ENCODE measurements at regions not wholly inside any gene's neighbourhood (a gene's known extent, or its start where the extent isn't known, plus 50 kb on each side); places are given as distances from the start of the nearest gene placed in this dataset.

DNA sequence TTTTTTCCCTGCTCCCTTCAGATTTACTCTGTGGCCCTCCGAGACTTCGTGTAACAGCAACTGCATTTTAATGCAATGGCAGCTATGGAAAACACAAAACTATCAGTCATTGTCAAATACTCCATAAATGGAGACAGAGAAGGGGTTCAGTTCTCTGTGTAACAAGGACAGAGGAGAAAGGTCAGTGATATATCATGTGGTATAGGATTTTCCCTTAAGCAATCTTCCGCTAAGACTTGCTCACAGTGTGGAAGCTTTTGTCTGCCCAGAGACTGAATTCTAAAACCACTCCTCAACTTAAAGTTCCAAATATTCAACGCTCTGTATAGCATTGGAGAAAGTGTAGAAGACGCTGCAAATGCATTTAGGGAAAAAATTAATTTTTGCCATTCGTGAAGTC is 111.3 kb upstream of the EDNRB start:
- DNase-seq (ENCODE audit: extremely low read depth in 1 of 2, low read depth in 1 of 2), result no peak

- no peak for DNase-seq (ENCODE audit: extremely low read depth in 1 of 2, low read depth in 1 of 2)
These were observed 110.3 kb upstream of the EDNRB start for GRCh38 chr13:78028960-78029359.

- no peak for DNase-seq (ENCODE audit: extremely low read depth in 1 of 2, low read depth in 1 of 2)
These were observed 106.4 kb upstream of the EDNRB start for GRCh38 chr13:78024996-78025395.

DNA sequence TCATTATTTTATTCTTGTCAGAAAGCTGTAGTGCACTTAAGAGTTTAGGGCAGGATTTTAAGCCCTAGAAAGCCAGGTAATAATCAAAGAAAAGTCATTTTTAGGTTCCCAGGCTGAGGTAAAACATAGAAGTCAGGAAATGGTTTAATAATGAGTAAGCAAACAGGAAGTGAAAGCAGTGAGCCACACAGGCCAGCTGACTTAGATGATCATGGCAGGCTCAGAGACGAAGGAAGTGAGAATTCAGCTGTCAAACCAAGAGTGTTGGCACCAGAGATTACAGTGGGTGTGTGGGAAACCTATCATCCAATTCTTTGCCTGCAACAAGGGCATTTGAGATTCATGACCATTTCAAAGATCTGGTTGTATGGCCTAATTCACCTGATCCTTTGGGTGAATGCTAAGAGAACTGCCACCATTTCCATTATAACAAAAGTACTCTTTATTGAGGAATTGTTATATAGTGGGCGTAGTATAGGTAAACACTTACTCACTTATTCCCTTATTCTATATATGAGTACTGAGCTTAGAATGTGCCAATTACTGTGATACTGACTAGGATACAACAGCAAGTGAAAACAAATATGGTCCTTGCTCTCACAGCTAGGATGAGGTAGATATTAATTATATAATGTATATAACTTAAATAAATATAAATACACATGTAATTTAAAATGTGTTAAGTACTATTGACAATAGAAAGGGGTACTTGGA is 103.7 kb upstream of the EDNRB start:
- DNase-seq (ENCODE audit: extremely low read depth in 1 of 2, low read depth in 1 of 2), result peak in 1 of 2 donors; percentile 2

- no peak for DNase-seq (ENCODE audit: extremely low read depth in 1 of 2, low read depth in 1 of 2)
These were observed 102.2 kb upstream of the EDNRB start for GRCh38 chr13:78020861-78021260.

DNA sequence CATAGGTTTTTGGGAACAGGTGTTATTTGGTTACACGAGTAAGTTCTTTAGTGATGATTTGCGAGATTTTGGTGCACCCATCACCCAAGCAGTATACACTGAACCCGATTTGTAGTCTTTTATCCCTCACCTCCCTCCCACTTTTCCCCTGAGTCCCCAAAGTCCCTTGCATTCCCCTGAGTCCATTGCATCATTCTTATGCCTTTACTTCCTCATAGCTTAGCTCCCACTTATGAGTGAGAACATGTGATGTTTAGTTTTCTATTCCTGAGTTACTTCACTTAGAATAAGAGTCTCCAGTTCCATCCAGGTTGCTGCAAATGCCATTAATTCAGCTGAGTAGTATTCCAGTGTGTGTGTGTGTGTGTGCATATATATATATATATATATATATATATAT is 97.2 kb upstream of the EDNRB start:
- no peak for DNase-seq (ENCODE audit: extremely low read depth in 1 of 2, low read depth in 1 of 2)

DNA sequence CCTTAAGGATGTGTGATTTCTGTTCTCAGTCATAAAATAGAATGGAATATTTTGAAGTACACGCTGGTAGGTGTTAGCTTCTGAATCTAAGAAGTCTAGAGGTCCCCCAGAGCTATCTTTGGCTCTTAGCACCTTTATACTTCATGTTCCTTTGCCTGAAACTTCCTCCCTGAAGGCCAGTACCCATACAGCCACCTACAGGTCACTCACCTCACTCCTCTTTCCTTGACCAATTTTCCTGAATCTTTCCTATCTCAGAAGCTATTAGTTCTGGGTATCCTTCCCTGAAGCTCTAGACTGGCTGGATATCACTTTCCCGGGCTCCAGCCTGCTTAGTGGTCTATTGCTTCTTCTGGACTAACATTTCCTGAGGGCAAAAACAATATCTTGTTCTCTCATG is 93.4 kb upstream of the EDNRB start:
- no peak for DNase-seq (ENCODE audit: extremely low read depth in 1 of 2, low read depth in 1 of 2)

- no peak for DNase-seq (ENCODE audit: extremely low read depth in 1 of 2, low read depth in 1 of 2)
These were observed 86.2 kb upstream of the EDNRB start for GRCh38 chr13:78004821-78005220.

DNA sequence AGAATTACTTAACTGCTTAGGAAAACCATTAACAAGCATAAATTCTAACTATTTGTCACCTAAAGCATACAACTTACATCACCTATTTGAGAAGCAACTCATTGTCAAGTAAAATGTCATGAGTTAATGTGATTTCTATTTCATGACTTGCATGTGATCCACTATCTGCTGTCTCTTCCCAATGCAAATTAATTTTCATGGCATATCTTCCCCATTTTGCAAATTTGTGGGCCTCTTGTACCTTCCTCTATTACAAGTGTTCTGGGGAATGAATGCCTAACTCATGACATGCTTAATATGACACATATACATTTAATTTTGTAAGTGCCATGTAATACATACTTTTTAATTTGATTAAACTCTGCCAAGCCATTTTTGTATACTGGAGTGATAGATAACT is 81.1 kb upstream of the EDNRB start:
- DNase-seq (ENCODE audit: extremely low read depth in 1 of 2, low read depth in 1 of 2), result no peak

DNA sequence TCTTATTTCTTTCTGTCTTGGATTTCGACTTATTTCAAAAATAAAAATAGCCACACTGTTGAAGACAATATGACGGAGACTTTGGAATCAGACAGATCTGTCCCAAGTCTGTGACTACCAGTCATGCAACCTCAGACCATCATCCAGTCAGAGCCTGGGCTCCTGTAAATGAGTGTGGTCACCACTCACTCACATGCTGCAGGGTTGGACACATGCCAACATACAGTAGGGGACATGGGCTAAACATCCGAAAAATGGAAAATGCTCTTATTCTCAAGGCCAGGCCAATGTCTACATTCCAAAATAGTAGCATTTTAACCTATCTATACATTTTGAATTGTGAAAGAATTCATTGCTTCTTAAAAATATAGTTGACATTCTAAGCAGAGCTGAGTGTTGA is 75.5 kb upstream of the EDNRB start:
- no peak for DNase-seq (ENCODE audit: extremely low read depth in 1 of 2, low read depth in 1 of 2)

GRCh38 chr13:77991003-77991402 is 72.4 kb upstream of the EDNRB start:
- no peak for DNase-seq (ENCODE audit: extremely low read depth in 1 of 2, low read depth in 1 of 2)

DNA sequence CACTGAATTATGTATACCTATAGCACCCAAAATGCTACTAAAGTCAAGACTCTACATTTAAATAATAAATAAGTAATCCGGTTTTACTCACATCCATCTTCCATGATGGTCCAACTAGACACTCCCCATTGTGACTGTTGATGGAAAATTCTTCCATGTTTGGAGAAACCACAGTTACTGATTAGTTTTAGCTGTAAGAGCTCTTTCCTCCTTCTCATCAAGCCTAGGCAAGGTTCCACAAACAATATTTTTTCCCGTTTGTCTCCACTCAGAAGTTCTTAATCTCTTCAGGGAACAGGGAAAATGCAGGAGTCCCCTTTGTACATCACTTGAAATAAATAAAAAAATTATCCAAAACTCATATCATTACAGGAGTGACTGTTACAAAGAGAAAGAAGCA is 70.7 kb upstream of the EDNRB start:
- no peak for DNase-seq (ENCODE audit: extremely low read depth in 1 of 2, low read depth in 1 of 2)

- DNase-seq (ENCODE audit: extremely low read depth in 1 of 2, low read depth in 1 of 2), result no peak
These were observed 69.7 kb upstream of the EDNRB start for GRCh38 chr13:77988355-77988754.

DNA sequence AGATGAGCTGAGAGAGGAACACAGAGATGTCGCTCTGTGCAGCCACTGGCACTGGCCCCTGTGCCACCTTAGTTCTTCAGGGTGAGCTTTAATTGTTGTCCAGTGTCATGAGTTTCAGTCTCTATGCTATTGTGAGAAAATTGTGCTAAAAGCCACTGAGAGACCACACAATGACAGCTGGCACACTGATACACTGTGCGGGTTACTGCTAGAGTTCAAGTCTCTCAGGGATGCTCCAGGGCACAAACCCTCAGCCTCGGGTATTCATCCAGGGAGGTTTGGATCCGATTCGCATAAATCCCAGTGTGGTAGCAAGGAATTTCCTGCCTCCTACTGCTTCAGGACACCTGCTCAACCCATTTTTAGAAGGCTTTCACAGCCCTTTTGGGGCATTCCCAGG is 68.1 kb upstream of the EDNRB start:
- no peak for DNase-seq (ENCODE audit: extremely low read depth in 1 of 2, low read depth in 1 of 2)

DNA sequence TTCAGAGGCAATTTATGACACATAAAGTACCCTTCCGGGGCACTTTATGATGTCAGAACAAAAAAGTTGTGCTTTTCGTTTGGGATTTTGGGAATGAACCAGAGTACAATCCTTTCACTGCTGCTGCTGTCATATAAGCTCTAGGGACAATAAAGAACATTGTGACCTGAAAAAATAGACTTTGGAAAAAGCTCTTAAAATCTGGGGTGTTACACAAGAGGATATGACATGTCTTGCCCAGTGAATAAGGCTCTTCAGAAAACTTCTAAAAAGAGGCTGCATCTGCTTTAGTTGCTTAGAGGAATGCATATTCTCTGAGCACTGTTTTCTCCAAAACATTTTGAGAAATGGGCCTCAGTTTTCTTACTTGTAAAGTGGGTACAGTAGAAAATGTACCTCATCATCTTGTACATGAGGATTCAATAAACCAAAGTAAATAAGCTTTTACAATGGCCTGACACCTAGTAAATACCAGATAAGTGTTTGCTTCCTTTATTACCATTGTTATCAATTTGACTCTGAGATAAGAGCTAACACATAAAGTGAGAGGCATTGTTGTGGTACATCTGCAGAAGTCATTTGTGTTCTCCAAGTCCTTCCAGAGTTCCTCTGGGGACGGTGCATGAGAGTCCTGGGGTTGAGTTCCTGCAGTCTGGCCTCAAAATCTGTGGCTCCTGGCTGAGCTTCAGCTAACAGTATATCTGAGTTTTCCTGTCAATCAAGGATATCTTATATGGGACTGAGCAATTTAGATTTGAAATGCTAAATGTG is 67.4 kb upstream of the EDNRB start:
- no peak for DNase-seq (ENCODE audit: extremely low read depth in 1 of 2, low read depth in 1 of 2)

DNA sequence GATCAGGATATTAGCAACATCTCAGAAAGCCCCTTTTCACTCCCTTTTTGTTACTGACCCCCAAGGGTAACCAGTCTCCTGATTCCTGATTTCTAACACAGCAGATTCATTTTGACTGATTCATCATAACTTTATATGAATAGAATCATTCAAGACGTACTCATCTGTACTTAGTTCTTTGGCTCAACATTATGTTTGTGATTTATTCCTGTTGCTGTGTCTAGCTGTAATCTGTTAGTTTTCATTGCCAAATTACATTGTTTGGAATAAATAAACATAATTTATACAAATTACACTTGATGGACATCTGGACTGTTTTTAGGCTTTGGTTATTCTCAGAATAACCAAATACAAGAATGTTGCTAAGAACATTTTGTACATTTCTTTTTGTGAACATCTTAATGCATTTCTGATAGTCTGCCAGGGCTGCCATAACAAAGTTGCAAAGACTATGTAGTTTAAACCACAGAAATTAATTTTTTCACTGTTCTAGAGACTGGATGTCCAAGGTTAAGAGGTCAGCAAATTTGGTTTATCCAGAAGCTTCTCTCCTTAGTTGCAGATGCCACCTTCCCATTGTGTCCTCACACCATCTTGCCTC is 62.8 kb upstream of the EDNRB start:
- DNase-seq (ENCODE audit: extremely low read depth in 1 of 2, low read depth in 1 of 2), result no peak

- DNase-seq (ENCODE audit: extremely low read depth in 1 of 2, low read depth in 1 of 2), result no peak
These were observed 62.0 kb upstream of the EDNRB start for GRCh38 chr13:77980592-77980991.

- no peak for DNase-seq (ENCODE audit: extremely low read depth in 1 of 2, low read depth in 1 of 2)
These were observed 61.2 kb upstream of the EDNRB start for GRCh38 chr13:77979721-77980385.

GRCh38 chr13:77975358-77976042 is 56.9 kb upstream of the EDNRB start:
- DNase-seq (ENCODE audit: extremely low read depth in 1 of 2, low read depth in 1 of 2), result no peak

DNA sequence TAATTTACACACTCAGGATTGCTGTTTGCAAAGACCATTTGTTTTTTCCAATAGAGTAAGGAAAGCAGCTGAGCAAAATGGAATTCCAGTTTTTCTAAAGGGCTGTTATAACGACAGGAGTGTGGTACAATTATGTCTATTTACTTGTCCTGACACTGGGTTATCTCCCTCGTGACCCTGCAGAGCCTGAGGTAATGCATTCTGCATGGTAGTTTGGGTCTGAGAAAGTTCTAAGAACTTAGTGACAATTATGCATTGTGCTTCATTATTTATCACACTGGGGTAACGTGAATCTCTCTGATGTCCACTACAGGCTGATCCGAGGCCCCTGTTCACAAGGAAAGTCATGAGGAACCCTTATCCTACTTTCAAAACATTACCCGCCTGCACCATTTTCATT is 50.7 kb upstream of the EDNRB start:
- no peak for DNase-seq (ENCODE audit: extremely low read depth in 1 of 2, low read depth in 1 of 2)

Measured in activated CD8-positive, alpha-beta memory T cell treated with anti-CD3 and anti-CD28 coated beads for 1 hour (primary cell).